ENCODE measurements at regions not wholly inside any gene's neighbourhood (a gene's known extent, or its start where the extent isn't known, plus 50 kb on each side); places are given as distances from the start of the nearest gene placed in this dataset.

DNA sequence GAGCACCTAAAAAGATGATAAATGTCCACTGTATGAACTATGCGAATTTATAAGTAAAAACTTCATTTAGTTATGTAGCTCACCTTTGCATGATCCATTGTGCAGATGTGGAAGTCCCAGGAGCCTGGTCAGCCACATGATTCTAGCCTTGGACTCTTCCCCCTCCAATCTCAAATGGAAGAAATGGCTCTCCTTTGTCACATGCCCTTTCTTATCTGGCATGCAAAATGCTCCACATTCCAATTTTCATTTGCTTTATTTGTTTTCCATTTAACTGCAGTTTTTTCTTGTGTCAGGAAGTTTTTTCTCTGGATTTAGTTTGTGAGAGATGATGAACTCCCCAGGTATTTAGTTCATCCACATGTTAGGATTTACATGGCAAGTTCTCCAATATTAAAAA lies 73.8 kb downstream of the DYRK2 start:
- TF ChIP-seq POLR2AphosphoS5 (IDR thresholded peaks at IDR 0.05; ENCODE audit: insufficient read depth in 1 of 2, low read depth in 1 of 2) (no peak), CTCF (IDR thresholded peaks at IDR 0.05) (no peak)
